Lower lobe of right lung (tissue), 2 donors: ENCODE measurements at regions not wholly inside any gene's neighbourhood (a gene's known extent, or its start where the extent isn't known, plus 50 kb on each side); places are given as distances from the start of the nearest gene placed in this dataset.

Experiments used
- ATAC-seq, 2 donors: fragments of 200-7000 bp; cut with Tn5 transposase; one replicate each; pipeline ENCODE4 v1.9.1; 2020 to 2022; ENCODE audit warnings: mild to moderate bottlenecking in 2 of 2, moderate library complexity in 2 of 2
- DNase-seq: peaks from one replicate; pipeline ENCODE4 v3.0.0-alpha.2; 2020
- H3K27ac ChIP-seq: fragments of 200-600 bp; one replicate; pipeline ENCODE4 v1.8.0; 2022
- H3K27me3 ChIP-seq: fragments of 200-600 bp; one replicate; pipeline ENCODE4 v1.8.0; 2022; ENCODE audit warnings: low read depth
- H3K36me3 ChIP-seq: fragments of 200-600 bp; one replicate; pipeline ENCODE4 v1.8.0; 2022; ENCODE audit warnings: mild to moderate bottlenecking
- H3K4me1 ChIP-seq: fragments of 200-600 bp; one replicate; pipeline ENCODE4 v1.8.0; 2022
- H3K4me3 ChIP-seq: fragments of 200-600 bp; one replicate; pipeline ENCODE4 v1.8.0; 2022; ENCODE audit warnings: mild to moderate bottlenecking
- H3K9me3 ChIP-seq: fragments of 200-600 bp; one replicate; pipeline ENCODE4 v1.8.0; 2022
- CTCF ChIP-seq: fragments of 200-600 bp; IDR thresholded peaks from one replicate; pipeline ENCODE4 v1.8.0; 2022; ENCODE audit warnings: antibody characterized with exemption, mild to moderate bottlenecking
- intact Hi-C: fragments of 100-400 bp; cut with DNase I; formaldehyde crosslinking; loops from one replicate; pipeline ENCODE4 v1.11.0; 2022
- donor health status: DM: no; HTN: yes; CAD: no; lungs with severe emphysema.

DNA sequence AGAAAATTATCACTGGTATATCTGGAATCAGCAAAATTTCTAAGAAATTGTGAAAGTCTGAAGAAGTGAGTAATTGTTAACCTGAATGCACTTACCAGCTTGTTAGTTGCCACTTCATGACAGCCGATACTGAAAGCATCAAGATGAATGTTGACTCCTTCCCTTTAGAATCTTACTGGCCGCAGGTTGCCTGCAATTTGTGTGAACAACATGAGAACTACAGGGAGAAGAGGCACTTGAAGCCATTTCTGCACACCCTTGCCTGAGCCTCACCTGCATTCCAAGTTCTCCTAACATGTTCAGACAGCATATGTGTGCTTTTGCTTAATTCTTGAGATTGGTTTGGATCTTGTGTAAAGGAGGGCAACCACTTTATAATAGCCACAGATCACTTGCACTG is 59.2 kb upstream of the SSX2IP start:
- TF ChIP-seq CTCF: no peak
- no peaks in the 10 kb centered on the region for H3K27me3 ChIP-seq

DNA sequence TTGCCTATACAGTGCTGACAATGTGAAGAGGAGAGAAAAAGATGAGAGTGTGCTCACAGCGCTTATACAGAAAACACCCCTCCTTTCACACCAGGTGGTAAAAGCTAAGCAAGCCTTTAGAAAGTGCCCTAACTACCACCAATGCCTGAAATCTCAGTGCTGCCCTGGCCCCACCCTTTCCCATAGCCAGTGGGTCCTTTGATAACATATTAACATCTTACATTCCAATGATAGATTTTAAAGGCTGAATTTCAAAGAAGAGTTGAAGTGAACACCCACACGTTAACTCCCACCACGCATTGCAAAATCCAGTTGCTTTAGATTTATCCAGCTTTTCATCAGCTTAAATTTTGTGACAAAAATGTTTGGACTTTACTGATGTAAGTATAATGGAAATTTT is 58.1 kb upstream of the SSX2IP start:
- DNase-seq (no peak), ATAC-seq (no peak)
- no peak for TF ChIP-seq CTCF
- Histone ChIP-seq H3K27ac (no peak overlapping the region), H3K4me1 (no peaks in the 10 kb centered on the region), H3K4me3 (no peak overlapping the region), H3K9me3 (no peaks in the 10 kb centered on the region), H3K27me3 (no peaks in the 10 kb centered on the region), H3K36me3 (no peaks in the 10 kb centered on the region)
- intact Hi-C loops: no loop called here

More for the DNA sequence above, 59.2 kb upstream of the SSX2IP start:
- DNase-seq (no peak), ATAC-seq (peak in 1 of 2 donors; percentile 18)
- Histone ChIP-seq H3K36me3 (no peaks in the 10 kb centered on the region), H3K4me3 (no peak overlapping the region), H3K9me3 (no peaks in the 10 kb centered on the region), H3K4me1 (no peaks in the 10 kb centered on the region), H3K27ac (no peak overlapping the region)
- intact Hi-C loops: no loop called here

DNA sequence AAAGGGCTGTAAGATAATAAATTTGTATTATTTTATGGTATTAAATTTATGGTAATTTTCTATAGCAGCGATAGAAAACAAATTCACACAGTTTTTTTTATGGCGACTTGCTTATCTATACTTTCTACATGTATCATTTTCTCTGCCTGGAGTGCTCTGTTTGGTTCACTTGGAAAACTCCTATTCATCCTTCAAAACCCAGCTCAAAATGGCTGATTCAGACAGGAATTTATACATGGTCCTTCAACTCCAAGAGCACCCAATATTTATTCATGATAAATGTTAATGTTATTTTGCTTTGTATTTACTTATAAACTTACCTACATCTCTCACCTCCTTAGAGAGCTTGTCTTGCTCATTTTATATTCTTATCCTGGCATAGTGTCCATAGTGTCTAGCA is 55.6 kb upstream of the SSX2IP start:
- intact Hi-C loops: no loop called here
- TF ChIP-seq CTCF: no peak
- Histone ChIP-seq H3K4me3 (no peak overlapping the region), H3K27me3 (no peaks in the 10 kb centered on the region), H3K4me1 (no peaks in the 10 kb centered on the region), H3K36me3 (no peaks in the 10 kb centered on the region), H3K9me3 (no peaks in the 10 kb centered on the region), H3K27ac (no peak overlapping the region)
- DNase-seq (no peak), ATAC-seq (no peak)

DNA sequence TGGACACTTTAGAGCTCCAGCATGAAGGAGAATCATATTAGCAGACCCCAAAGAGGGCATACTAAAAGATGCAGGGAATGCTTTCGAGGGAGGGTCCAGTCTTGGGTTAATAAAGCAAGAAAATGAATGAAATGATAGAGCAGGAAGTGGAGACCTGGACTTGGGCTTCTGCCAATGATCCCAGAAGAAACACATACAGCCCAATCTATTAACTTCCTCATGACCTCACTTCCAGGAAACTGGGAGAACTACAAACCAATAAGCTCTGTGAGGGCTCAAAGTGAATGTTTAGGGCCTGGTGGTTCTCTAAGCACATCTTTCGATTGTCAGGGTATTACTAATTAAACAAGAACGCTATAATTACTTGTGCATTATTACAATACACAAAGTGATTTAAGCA is 53.6 kb upstream of the SSX2IP start:
- DNase-seq (no peak), ATAC-seq (no peak)
- H3K27me3 ChIP-seq: no peaks in the 10 kb centered on the region
- H3K36me3 ChIP-seq: no peaks in the 10 kb centered on the region
- no peak overlapping the region for H3K4me3 ChIP-seq
- intact Hi-C loops: no loop called here
- H3K4me1 ChIP-seq: no peaks in the 10 kb centered on the region
- H3K9me3 ChIP-seq: no peaks in the 10 kb centered on the region
- no peak for TF ChIP-seq CTCF
- no peak overlapping the region for H3K27ac ChIP-seq

DNA sequence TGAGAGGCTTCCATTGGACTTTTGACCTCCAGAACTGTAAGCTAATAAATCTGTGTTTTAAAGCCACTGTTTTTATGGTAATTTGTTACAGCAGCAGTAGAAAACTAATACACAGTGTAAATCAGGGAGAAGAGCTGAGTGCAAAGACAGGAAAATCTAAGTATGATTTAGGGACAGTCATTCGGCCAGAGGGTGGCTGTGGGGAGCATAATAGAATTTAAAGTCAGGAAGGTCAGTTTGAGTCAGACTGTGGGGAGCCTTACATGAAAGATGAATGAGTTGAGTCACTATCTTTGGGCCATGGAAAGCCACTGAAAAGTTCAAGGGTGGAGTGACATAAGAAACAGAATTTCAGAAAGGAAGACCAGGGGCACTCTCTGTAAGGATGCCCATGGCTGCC is 52.4 kb upstream of the SSX2IP start:
- DNase-seq: no peak
- intact Hi-C loops: no loop called here
- no peaks in the 10 kb centered on the region for H3K4me1 ChIP-seq
- H3K4me3 ChIP-seq: no peak overlapping the region
- no peaks in the 10 kb centered on the region for H3K36me3 ChIP-seq
- H3K27me3 ChIP-seq: peaks cover 5% of the 10 kb centered on the region
- no peak for ATAC-seq
- no peaks in the 10 kb centered on the region for H3K9me3 ChIP-seq
- no peak overlapping the region for H3K27ac ChIP-seq
- TF ChIP-seq CTCF: no peak
